H1 (cell line): ENCODE measurements at regions not wholly inside any gene's neighbourhood (a gene's known extent, or its start where the extent isn't known, plus 50 kb on each side); places are given as distances from the start of the nearest gene placed in this dataset.

Experiments
- CTCF ChIA-PET: fragments of 300-600 bp; sonication (Branson Sonifier 250); formaldehyde crosslinking; loops from one replicate; lab custom pipeline; 2021; ENCODE audit not compliant: partially characterized antibody; lab: Charles Lee
- POLR2A ChIA-PET: fragments of 300-600 bp; sonication (Branson Sonifier 250); formaldehyde crosslinking; loops from one replicate; lab custom pipeline; 2021; ENCODE audit warnings: inconsistent platforms; ENCODE audit not compliant: partially characterized antibody; lab: Charles Lee
- DNase-seq, 2 experiments: peaks; one replicate each; pipeline versions ENCODE4 v3.0.0 to v3.0.0-alpha.2; 2010 to 2022; ENCODE audit warnings: low spot score in 2 of 2, low read depth in 1 of 2, mixed read lengths in 1 of 2
- FAIRE-seq: peaks from 2 replicates; lab custom pipeline; 2011; peaks lifted over from hg19 to GRCh38; lab: Jason Lieb, UNC
- H2AFZ ChIP-seq: 2 replicates; pipeline ENCODE4 v1.8.1; 2012; ENCODE audit warnings: low read length, inconsistent platforms
- H2AK5ac ChIP-seq: 2 replicates; pipeline ENCODE4 v1.6.1; 2013; ENCODE audit warnings: low read depth, low read length
- H2BK120ac ChIP-seq: replicated peaks from 2 replicates; pipeline ENCODE3; 2013; ENCODE audit warnings: low read depth, low read length, inconsistent platforms
- H2BK12ac ChIP-seq: 2 replicates; pipeline ENCODE4 v1.6.1; 2013; ENCODE audit warnings: low read depth, low read length
- H2BK15ac ChIP-seq: 2 replicates; pipeline ENCODE4 v1.6.1; 2013; ENCODE audit warnings: low read length
- H2BK20ac ChIP-seq: 2 replicates; pipeline ENCODE4 v1.6.1; 2013; ENCODE audit warnings: low read length
- H2BK5ac ChIP-seq: 2 replicates; pipeline ENCODE4 v1.6.1; 2013; ENCODE audit warnings: low read depth, low read length
- H3K14ac ChIP-seq: 2 replicates; pipeline ENCODE4 v1.6.1; 2013; ENCODE audit warnings: inconsistent platforms; ENCODE audit not compliant: insufficient read length
- H3K18ac ChIP-seq: 2 replicates; pipeline ENCODE4 v1.6.1; 2013; ENCODE audit warnings: low read length; ENCODE audit errors: extremely low read depth
- H3K23ac ChIP-seq: 2 replicates; pipeline ENCODE4 v1.6.1; 2013; ENCODE audit warnings: inconsistent platforms; ENCODE audit not compliant: insufficient read length
- H3K23me2 ChIP-seq: 2 replicates; pipeline ENCODE4 v1.6.1; 2013; ENCODE audit warnings: low read depth, low read length
- H3K27ac ChIP-seq: 2 replicates; pipeline ENCODE4 v1.6.1; 2011; ENCODE audit warnings: low read depth, low read length, inconsistent platforms
- H3K27me3 ChIP-seq, 4 experiments: replicated peaks in 1 of 4; 1 replicate in 1 of 4; 2 replicates in 3 of 4; pipeline versions ENCODE4 v1.6.1 to v1.8.1; 2011 to 2013; ENCODE audit warnings: low read length in 3 of 4, mild to moderate bottlenecking in 3 of 4, inconsistent platforms in 2 of 4, mixed read lengths in 2 of 4, moderate library complexity in 1 of 4; ENCODE audit not compliant: control insufficient read depth in 3 of 4, insufficient read depth in 3 of 4; ENCODE audit errors: extremely low read depth in 1 of 4
- H3K36me3 ChIP-seq, 4 experiments: 2 replicates each; pipeline versions ENCODE4 v1.6.1 to v1.8.1; 2011 to 2013; ENCODE audit warnings: mild to moderate bottlenecking in 4 of 4, low read length in 3 of 4, moderate library complexity in 2 of 4, control low read depth in 1 of 4, inconsistent platforms in 1 of 4; ENCODE audit not compliant: insufficient read depth in 4 of 4, control insufficient read depth in 2 of 4
- H3K4ac ChIP-seq: replicated peaks from 2 replicates; pipeline ENCODE3; 2013; ENCODE audit warnings: low read length, low read depth, mixed read lengths, inconsistent platforms; ENCODE audit not compliant: insufficient read length
- H3K4me1 ChIP-seq, 4 experiments: replicated peaks in 1 of 4; 1 replicate in 1 of 4; 2 replicates in 3 of 4; pipeline versions ENCODE4 v1.6.1 to v1.8.1; 2011 to 2013; ENCODE audit warnings: low read length in 3 of 4, inconsistent platforms in 2 of 4, mixed read lengths in 1 of 4; ENCODE audit not compliant: insufficient read depth in 4 of 4, control insufficient read depth in 3 of 4
- H3K4me2 ChIP-seq, 2 experiments: 2 replicates each; pipeline versions ENCODE4 v1.6.1 to v1.8.1; 2011 to 2013; ENCODE audit warnings: low read depth in 2 of 2, low read length in 2 of 2, control low read depth in 1 of 2, inconsistent platforms in 1 of 2, mild to moderate bottlenecking in 1 of 2; ENCODE audit not compliant: insufficient read depth in 1 of 2
- H3K4me3 ChIP-seq, 4 experiments: fragments of 200-600, 300-600 bp in 1 of 4; sonication (generic), shearing (Covaris generic), sonication (Bioruptor Twin) in 1 of 4; 2 replicates each; pipeline versions ENCODE4 v1.5.1 to v1.8.1; 2011 to 2016; ENCODE audit warnings: low read length in 4 of 4, low read depth in 3 of 4, control low read depth in 2 of 4, inconsistent platforms in 2 of 4, mild to moderate bottlenecking in 2 of 4, mixed read lengths in 1 of 4, moderate library complexity in 1 of 4; ENCODE audit not compliant: insufficient read depth in 2 of 4; ENCODE audit errors: extremely low read depth in 1 of 4
- H3K56ac ChIP-seq: replicated peaks from 2 replicates; pipeline ENCODE3; 2013; ENCODE audit warnings: low read depth, mild to moderate bottlenecking, mixed read lengths, low read length, inconsistent platforms; ENCODE audit not compliant: insufficient read length
- H3K79me1 ChIP-seq: 2 replicates; pipeline ENCODE4 v1.6.1; 2013; ENCODE audit warnings: low read depth, low read length, control low read depth
- H3K79me2 ChIP-seq, 2 experiments: 2 replicates each; pipeline versions ENCODE4 v1.6.1 to v1.8.1; 2012 to 2013; ENCODE audit warnings: low read length in 2 of 2, mild to moderate bottlenecking in 2 of 2, inconsistent platforms in 1 of 2; ENCODE audit not compliant: insufficient read depth in 2 of 2, control insufficient read depth in 1 of 2
- H3K9ac ChIP-seq, 4 experiments: replicated peaks in 1 of 4; 1 replicate in 1 of 4; 2 replicates in 3 of 4; pipeline versions ENCODE4 v1.6.1 to v1.8.1; 2011 to 2013; ENCODE audit warnings: low read depth in 3 of 4, low read length in 3 of 4, control low read depth in 2 of 4, mild to moderate bottlenecking in 2 of 4, moderate library complexity in 2 of 4, inconsistent platforms in 1 of 4; ENCODE audit errors: extremely low read depth in 1 of 4
- H3K9me3 ChIP-seq, 2 experiments: 2 replicates each; pipeline versions ENCODE4 v1.6.1 to v1.8.1; 2012 to 2013; ENCODE audit warnings: mild to moderate bottlenecking in 2 of 2, moderate library complexity in 2 of 2, control low read depth in 1 of 2, inconsistent platforms in 1 of 2, low read depth in 1 of 2, low read length in 1 of 2, mixed read lengths in 1 of 2; ENCODE audit not compliant: insufficient read depth in 2 of 2
- H4K20me1 ChIP-seq, 2 experiments: replicated peaks in 1 of 2; 2 replicates each; pipeline versions ENCODE3 to v1.8.1; 2011 to 2013; ENCODE audit warnings: inconsistent platforms in 2 of 2, low read length in 2 of 2, mild to moderate bottlenecking in 1 of 2; ENCODE audit not compliant: insufficient read depth in 2 of 2, control insufficient read depth in 1 of 2
- H4K5ac ChIP-seq: 2 replicates; pipeline ENCODE4 v1.6.1; 2013; ENCODE audit warnings: low read length, low read depth, mixed read lengths, inconsistent platforms; ENCODE audit not compliant: insufficient read length
- H4K8ac ChIP-seq: 2 replicates; pipeline ENCODE4 v1.8.0; 2013; ENCODE audit warnings: mild to moderate bottlenecking, moderate library complexity, low read length, inconsistent platforms; ENCODE audit not compliant: insufficient read depth; ENCODE audit errors: extremely low read depth
- H4K91ac ChIP-seq: replicated peaks from 2 replicates; pipeline ENCODE3; 2013; ENCODE audit warnings: low read length, mixed read lengths, inconsistent platforms; ENCODE audit not compliant: insufficient read length
- BCL11A ChIP-seq, 2 experiments: IDR thresholded peaks; one replicate each; pipeline ENCODE4 v1.6.1; 2011; ENCODE audit warnings: low read depth in 2 of 2, low read length in 2 of 2, mild to moderate bottlenecking in 2 of 2
- BRCA1 ChIP-seq: IDR thresholded peaks from 2 replicates; pipeline ENCODE4 v1.6.1; 2012; ENCODE audit warnings: low read depth, low read length, improper control_type of control experiment
- CHD2 ChIP-seq: IDR thresholded peaks from 2 replicates; pipeline ENCODE4 v1.6.1; 2012; ENCODE audit warnings: low read length, improper control_type of control experiment
- CTBP2 ChIP-seq: IDR thresholded peaks from 2 replicates; pipeline ENCODE4 v1.7.0; 2011; ENCODE audit warnings: borderline replicate concordance, mild to moderate bottlenecking, moderate library complexity, mixed read lengths, low read length; ENCODE audit not compliant: insufficient read depth, insufficient read length
- EZH2 ChIP-seq: fragments of 200-600 bp; sonication (generic); IDR thresholded peaks from 2 replicates; pipeline ENCODE4 v1.7.1; 2012; ENCODE audit warnings: low read depth, mild to moderate bottlenecking, moderate library complexity, low read length, inconsistent platforms; ENCODE audit not compliant: severe bottlenecking
- KDM4A ChIP-seq: IDR thresholded peaks from one replicate; pipeline ENCODE4 v1.7.1; 2012; ENCODE audit warnings: low read depth, mild to moderate bottlenecking, moderate library complexity, low read length, inconsistent platforms; ENCODE audit not compliant: severe bottlenecking
- NRF1 ChIP-seq: IDR thresholded peaks from 2 replicates; pipeline ENCODE4 v1.6.1; 2011; ENCODE audit warnings: mild to moderate bottlenecking, low read depth, low read length, improper control_type of control experiment
- POLR2AphosphoS5 ChIP-seq: IDR thresholded peaks from 2 replicates; pipeline ENCODE4 v1.6.1; 2011; ENCODE audit warnings: low read depth, low read length
- RNF2 ChIP-seq: fragments of 200-900, 300-1000 bp; sonication (generic); IDR thresholded peaks from 2 replicates; pipeline ENCODE4 v1.7.1; 2016; ENCODE audit warnings: borderline replicate concordance, low read depth, mild to moderate bottlenecking, antibody characterized with exemption, low read length; ENCODE audit not compliant: poor library complexity, severe bottlenecking; ENCODE audit errors: missing control alignments
- SAP30 ChIP-seq: fragments of 300-600 bp; sonication (generic); IDR thresholded peaks from 2 replicates; pipeline ENCODE4 v1.7.1; 2012; ENCODE audit warnings: low read length, moderate library complexity, mild to moderate bottlenecking, inconsistent platforms; ENCODE audit not compliant: insufficient read depth, insufficient replicate concordance
- SIRT6 ChIP-seq: IDR thresholded peaks from one replicate; pipeline ENCODE4 v1.7.1; 2012; ENCODE audit warnings: low read length, inconsistent platforms
- SP1 ChIP-seq: IDR thresholded peaks from 2 replicates; pipeline ENCODE4 v1.6.1; 2011; ENCODE audit warnings: low read depth, low read length
- SP4 ChIP-seq: IDR thresholded peaks from 2 replicates; pipeline ENCODE4 v1.6.1; 2012; ENCODE audit warnings: low read length, inconsistent platforms
- YY1 ChIP-seq: IDR thresholded peaks from 2 replicates; pipeline ENCODE4 v1.6.1; 2011; ENCODE audit warnings: low read depth, mild to moderate bottlenecking, low read length
- WGBS, 2 experiments: shearing (Covaris generic) in 1 of 2; methylation state at CpG; one replicate each; pipeline versions ENCODE4 v1.1.6 to v1.1.7; 2013 to 2015; ENCODE audit warnings: low lambda C conversion rate in 2 of 2, mixed read lengths in 2 of 2, inconsistent platforms in 1 of 2, low coverage in 1 of 2, missing lambda C conversion rate in 1 of 2; ENCODE audit not compliant: insufficient replicate concordance in 2 of 2, insufficient coverage in 1 of 2, insufficient read length in 1 of 2; ENCODE audit errors: extremely low coverage in 1 of 2, missing lambda C conversion rate in 1 of 2; 5-methylcytosine and 5-hydroxymethylcytosine counted together

DNA sequence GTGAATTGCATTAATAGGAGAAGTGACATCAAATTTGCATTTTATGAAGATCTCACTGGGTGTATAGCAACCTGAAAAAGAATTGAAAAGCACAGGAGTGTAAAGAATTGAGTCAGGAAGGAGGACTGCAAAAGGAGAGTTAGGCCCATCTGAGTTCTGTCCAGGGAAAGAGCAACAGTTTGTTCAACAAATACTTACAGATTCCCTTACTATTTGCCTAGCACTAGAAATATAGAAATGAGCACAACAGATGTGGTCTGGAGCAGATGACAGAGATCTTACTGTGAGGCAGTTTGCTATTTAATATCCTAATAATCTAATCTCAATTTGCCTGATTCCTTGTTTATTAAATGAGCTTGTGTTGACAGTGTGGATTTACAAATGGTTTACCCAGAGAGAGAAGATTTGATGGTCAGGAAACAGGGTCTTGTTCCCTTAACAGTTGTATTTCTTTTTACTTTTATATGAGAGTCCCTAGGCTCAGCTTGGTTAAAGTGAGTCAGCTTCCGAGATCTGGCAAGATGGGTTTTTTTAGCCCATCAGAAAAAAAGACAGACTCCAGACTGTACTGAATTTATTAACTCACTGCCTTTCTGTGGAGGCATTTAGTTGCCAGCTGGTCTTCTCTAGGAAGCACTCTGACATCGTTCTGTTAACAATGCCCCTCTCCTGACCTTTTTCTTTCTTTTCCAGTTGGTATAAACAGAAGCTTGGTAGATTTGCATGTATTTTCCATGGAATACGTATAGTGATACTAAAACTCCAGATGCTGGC is 229.7 kb downstream of the TTC6 start:
- Histone ChIP-seq H3K79me2 (no peaks in the 10 kb centered on the region), H3K9me3 (peaks cover 0 to 3% of the 10 kb centered on the region in 2 experiments; a peak in 1 of 4 replicates), H4K91ac (no peak overlapping the region), H2AFZ (no peak overlapping the region), H3K27me3 (no peaks in the 10 kb centered on the region), H3K23ac (no peak overlapping the region), H3K4me2 (no peak overlapping the region), H3K23me2 (no peaks in the 10 kb centered on the region), H3K56ac (no peak overlapping the region), H3K4me1 (no peaks in the 10 kb centered on the region), H4K5ac (no peak overlapping the region), H4K20me1 (no peaks in the 10 kb centered on the region), H2BK12ac (no peak overlapping the region), H4K8ac (no peak overlapping the region), H2BK120ac (no peak overlapping the region), H3K14ac (no peak overlapping the region), H3K36me3 (no peaks in the 10 kb centered on the region), H2BK5ac (no peak overlapping the region), H2AK5ac (no peak overlapping the region), H3K79me1 (no peaks in the 10 kb centered on the region), H3K4me3 (no peak overlapping the region), H3K9ac (no peak overlapping the region), H3K4ac (no peak overlapping the region), H3K18ac (no peak overlapping the region), H2BK20ac (no peak overlapping the region), H3K27ac (no peak overlapping the region), H2BK15ac (no peak overlapping the region)
- POLR2A ChIA-PET, result no interaction called here
- CTCF ChIA-PET, result interaction anchor here (0.6 to 1.7 kb wide), 2 partner anchors 8 to 11 kb away, joined by 3 to 4 read pairs; no protein-coding TSS in a partner anchor
- WGBS, 2 experiments, result 91% methylated on average over 3 of the region's 3 CpGs; no CpG with 5 or more reads in 1 of the 2 experiments
- DNase-seq (no peak), FAIRE-seq (no peak)
- TF ChIP-seq SP4 (no peak), CHD2 (no peak), EZH2 (no peak), CTBP2 (no peak), SIRT6 (no peak), BRCA1 (no peak), POLR2AphosphoS5 (no peak), RNF2 (no peak), NRF1 (no peak), YY1 (no peak), SP1 (no peak), BCL11A (IDR thresholded peaks at IDR 0.05; ENCODE audit: low read depth in 2 of 2, low read length in 2 of 2) (no peak), SAP30 (no peak), KDM4A (no peak)
